T-helper 1 cell (primary cell): ENCODE measurements at regions not wholly inside any gene's neighbourhood (a gene's known extent, or its start where the extent isn't known, plus 50 kb on each side); places are given as distances from the start of the nearest gene placed in this dataset.
"Not testable (repeated sequence)": the region's sequence is repeated elsewhere in the genome, so short reads cannot be mapped to it uniquely, and the experiment has no call there.

ENCODE experiments used
- DNase-seq, 5 donors: peaks; one replicate each; pipeline ENCODE4 v3.0.0-alpha.2; 2012 to 2020

GRCh38 chr19:28117143-28117542 lies 1095.8 kb downstream of the UQCRFS1 start:
- no peak for DNase-seq

- DNase-seq = not testable (repeated sequence)
Observed at GRCh38 chr19:28116379-28116778, 1096.6 kb downstream of the UQCRFS1 start.

- DNase-seq = no peak
Observed at GRCh38 chr19:28103921-28104320, 1109.0 kb downstream of the UQCRFS1 start.

GRCh38 chr19:28084659-28085157 lies 1128.2 kb downstream of the UQCRFS1 start:
- DNase-seq = not testable (repeated sequence)

- no peak for DNase-seq
Observed at GRCh38 chr19:28076628-28077027, 1136.3 kb downstream of the UQCRFS1 start.

- no peak for DNase-seq
Observed at GRCh38 chr19:28075229-28075628, 1137.7 kb downstream of the UQCRFS1 start.

- no peak for DNase-seq
Observed at GRCh38 chr19:28074773-28075172, 1138.2 kb downstream of the UQCRFS1 start.

GRCh38 chr19:28067882-28068281 lies 1145.1 kb downstream of the UQCRFS1 start:
- DNase-seq = no peak

- no peak for DNase-seq
Observed at GRCh38 chr19:28066988-28067387, 1146.0 kb downstream of the UQCRFS1 start.

GRCh38 chr19:28066161-28066560 lies 1146.8 kb downstream of the UQCRFS1 start:
- DNase-seq = no peak

- no peak for DNase-seq
Observed at GRCh38 chr19:28065026-28065425, 1147.9 kb downstream of the UQCRFS1 start.

GRCh38 chr19:28063702-28064101 lies 1149.2 kb downstream of the UQCRFS1 start:
- no peak for DNase-seq

- no peak for DNase-seq
Observed at GRCh38 chr19:28061111-28061510, 1151.8 kb downstream of the UQCRFS1 start.

- DNase-seq = not testable (repeated sequence)
Observed at GRCh38 chr19:28057026-28057425, 1155.9 kb downstream of the UQCRFS1 start.

- DNase-seq = no peak
Observed at GRCh38 chr19:28051047-28051446, 1161.9 kb downstream of the UQCRFS1 start.

GRCh38 chr19:28049875-28050274 lies 1163.1 kb downstream of the UQCRFS1 start:
- DNase-seq = no peak

- DNase-seq = no peak
Observed at GRCh38 chr19:28046932-28047331, 1166.0 kb downstream of the UQCRFS1 start.

- no peak for DNase-seq
Observed at GRCh38 chr19:28045621-28046020, 1167.3 kb downstream of the UQCRFS1 start.

- DNase-seq = no peak
Observed at GRCh38 chr19:28044477-28044876, 1168.5 kb downstream of the UQCRFS1 start.

GRCh38 chr19:28042516-28042915 lies 1170.4 kb downstream of the UQCRFS1 start:
- DNase-seq = no peak

GRCh38 chr19:28039677-28040381 lies 1173.1 kb downstream of the UQCRFS1 start:
- DNase-seq = no peak

GRCh38 chr19:28037186-28037585 lies 1175.8 kb downstream of the UQCRFS1 start:
- no peak for DNase-seq

- DNase-seq = no peak
Observed at GRCh38 chr19:28036486-28036885, 1176.5 kb downstream of the UQCRFS1 start.

- DNase-seq = no peak
Observed at GRCh38 chr19:28034936-28035335, 1178.0 kb downstream of the UQCRFS1 start.
